Tongue (tissue), 1 donor: ENCODE measurements at regions not wholly inside any gene's neighbourhood (a gene's known extent, or its start where the extent isn't known, plus 50 kb on each side); places are given as distances from the start of the nearest gene placed in this dataset.
"Not testable (repeated sequence)": the region's sequence is repeated elsewhere in the genome, so short reads cannot be mapped to it uniquely, and the experiment has no call there.

Experiments used
- DNase-seq: peaks from one replicate; pipeline ENCODE4 v3.0.0-alpha.2; 2015

DNA sequence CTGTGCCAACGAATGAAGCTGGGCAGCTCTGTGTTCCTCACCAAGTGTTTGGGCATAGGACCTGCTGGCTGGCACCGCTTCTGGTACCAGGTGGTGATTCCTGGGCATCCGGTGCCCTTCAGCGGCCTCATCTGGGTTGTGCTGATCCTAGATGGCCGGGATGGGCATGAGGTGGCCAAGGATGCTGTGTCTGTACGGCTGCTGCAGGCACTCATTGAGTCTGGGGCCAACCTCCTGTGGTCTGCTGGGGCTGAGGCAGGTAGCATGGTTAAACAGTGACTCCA, 96.1 kb upstream of the PLEKHM1 start:
- not testable (repeated sequence) for DNase-seq

GRCh38 chr17:45592433-45592923, 102.0 kb upstream of the PLEKHM1 start:
- DNase-seq, result peak; percentile 84

DNA sequence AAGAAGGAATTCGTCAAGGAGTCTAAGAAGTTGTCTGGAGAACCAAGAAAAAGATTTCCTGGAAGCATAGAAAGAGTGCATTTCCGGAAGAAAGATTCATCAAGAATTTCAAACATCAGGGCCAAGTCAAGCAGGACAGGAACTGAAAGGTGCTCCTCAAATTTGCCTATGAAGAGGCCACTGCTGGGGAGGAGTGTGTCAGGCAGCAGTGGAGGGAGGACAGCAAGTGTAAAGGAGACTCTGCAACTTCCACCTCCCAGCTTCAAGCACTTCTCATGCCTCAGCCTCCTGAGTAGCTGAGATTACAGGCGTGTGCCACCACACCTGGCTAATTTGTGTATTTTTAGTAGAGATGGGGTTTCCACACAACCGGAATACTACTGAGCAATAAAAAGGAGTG, 105.8 kb upstream of the PLEKHM1 start:
- DNase-seq, result not testable (repeated sequence)

DNA sequence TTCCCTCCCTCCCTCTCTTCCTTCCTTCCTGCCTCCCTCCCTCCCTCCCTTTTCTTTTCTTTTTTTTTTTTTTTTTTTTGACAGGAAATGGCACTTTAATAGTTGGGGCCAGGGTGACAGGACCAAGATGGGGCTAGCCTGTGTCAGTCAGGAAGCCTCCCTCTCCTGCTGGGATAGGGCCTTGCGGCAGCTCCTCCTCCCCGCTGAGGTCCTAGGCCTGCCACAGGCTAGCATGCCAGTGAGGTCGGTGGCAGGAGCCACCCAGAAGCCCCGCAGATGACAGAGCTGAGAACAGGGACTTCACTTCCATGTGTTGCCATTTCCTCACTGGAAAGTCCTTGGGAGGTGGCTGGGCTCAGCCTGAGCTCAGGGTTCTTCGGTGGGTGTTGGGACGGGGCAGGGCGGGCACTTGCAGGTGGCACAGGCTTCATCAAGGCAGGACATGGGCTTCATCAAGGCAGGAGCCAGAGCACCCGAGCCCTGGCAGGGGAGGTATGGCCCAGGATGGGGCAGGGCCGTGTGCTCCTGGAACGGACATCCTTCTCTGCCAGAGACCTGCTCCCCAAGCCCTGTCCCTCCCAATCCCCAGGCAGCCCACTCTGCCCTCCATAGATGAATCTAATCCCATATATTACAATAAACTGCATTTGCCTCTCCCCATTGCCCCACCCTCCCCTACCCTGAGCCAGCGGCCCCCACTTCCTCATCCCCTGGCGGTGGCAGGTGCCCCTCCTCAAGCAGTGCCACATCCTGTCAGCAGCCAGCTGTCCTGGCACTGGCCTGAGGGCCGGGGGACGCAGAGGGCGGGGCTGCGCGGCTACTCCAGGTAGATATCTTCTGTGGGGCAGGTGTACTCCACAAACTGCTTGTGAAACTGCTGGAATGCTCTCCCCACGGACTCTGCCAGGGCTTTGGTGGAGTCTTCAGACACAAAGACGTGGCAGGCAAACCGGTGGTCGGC, 109.8 kb upstream of the PLEKHM1 start:
- not testable (repeated sequence) for DNase-seq

DNA sequence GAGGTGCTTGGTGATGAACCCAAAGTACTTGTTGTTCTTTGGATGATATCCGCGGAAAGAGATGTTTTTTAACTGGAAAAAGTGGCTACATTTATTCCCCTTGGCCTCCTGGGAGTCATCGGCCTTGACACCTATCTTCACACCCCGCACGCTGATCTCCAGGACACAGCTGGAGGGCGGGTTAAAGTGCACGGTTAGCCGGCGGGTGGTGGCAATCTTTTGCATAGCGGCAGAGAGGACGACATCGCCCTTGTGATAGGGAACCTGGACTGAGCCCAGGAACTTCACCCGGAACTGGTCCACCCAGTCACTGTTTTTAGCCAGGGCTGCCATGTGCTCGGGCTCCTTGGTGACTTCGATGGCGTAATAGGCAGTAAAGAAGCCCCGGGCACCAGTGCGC, 110.5 kb upstream of the PLEKHM1 start:
- not testable (repeated sequence) for DNase-seq

DNA sequence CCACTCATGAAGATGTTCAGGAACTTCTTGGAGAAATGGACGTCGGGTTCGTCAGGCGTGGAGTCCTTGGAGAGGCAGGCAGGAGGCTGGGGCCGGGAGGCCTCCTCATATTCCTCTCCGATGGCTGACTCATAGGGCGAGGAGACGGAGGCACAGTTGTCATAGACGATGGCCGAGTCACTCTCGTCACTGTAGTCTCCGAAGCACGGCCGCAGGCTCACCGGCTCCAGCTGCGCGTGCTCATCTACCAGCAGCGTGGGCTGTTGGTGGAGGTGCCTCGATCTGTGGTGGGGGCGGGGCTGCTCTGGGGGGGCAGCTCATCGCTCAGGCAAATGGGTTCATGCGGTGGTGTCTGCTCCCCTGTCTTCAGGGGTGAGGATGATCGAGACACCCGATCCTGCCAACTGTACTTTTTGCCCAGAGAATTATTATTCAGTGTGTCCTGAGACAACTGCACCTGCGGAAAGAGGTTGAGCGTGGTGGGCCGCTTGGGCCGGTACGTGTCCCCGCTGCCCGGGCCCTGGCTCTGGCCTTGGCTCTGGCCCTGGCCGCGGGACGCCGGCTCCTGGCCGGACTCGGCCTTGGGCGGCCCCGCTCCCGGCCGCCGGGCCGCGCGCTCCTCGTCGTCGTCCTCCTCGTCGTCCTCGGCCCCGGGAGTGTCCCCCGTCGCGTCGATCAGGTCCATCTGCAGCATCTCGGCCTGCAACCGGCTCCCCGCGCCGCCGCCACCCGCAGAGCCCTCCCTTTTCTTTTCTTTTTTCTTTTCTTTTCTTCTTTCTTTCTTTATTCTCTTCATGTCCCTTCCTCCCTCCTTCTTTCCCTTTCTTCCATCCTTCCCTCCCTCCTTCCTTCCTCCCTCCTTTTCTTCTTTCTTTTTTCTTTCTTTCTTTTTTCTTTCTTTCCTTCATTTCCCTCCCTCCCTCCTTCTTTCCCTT, 111.4 kb upstream of the PLEKHM1 start:
- DNase-seq, result not testable (repeated sequence)

DNA sequence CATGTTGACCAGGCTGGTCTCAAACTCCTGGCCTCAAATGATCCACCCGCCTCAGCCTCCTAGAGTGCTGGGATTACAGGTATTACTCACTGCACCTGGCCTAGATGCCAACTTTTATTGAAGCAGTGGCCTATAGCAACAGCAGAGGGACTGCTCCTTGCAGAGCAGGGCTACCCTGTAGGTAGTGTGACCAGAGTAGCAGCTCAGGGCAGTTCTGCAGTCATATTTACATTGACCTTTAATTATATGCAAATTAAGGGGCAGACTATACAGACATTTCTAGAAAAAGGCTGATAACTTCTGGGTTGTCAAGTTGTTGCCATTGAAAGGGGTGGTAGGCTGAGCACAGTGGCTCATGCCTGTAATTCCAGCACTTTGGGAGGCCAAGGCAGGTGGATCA, 115.2 kb upstream of the PLEKHM1 start:
- not testable (repeated sequence) for DNase-seq

GRCh38 chr17:45619984-45620405, 129.5 kb upstream of the PLEKHM1 start:
- DNase-seq, result peak; percentile 74

DNA sequence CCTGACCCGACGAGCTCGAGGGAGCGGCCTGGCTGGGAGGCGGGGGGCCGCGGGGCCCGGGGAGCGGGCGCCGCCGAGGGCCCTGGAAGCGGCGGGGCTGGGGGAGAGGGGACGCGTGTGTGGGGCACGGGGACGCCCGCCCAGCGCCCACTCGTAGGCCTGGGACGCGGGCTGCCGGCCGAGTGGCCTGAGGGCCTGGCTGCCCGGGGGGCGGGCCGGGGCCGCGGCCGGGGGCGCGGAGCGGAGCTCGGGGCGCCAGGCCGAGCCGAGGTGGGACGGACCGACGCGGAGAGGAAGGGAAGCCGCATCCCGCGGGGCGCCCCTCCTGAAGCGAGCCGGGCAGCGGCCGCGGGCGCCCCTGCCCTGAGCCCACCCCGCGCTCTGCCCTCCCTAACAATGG, 129.9 kb upstream of the PLEKHM1 start:
- DNase-seq, result not testable (repeated sequence)

GRCh38 chr17:45621087-45621486, 130.6 kb upstream of the PLEKHM1 start:
- DNase-seq, result not testable (repeated sequence)

DNA sequence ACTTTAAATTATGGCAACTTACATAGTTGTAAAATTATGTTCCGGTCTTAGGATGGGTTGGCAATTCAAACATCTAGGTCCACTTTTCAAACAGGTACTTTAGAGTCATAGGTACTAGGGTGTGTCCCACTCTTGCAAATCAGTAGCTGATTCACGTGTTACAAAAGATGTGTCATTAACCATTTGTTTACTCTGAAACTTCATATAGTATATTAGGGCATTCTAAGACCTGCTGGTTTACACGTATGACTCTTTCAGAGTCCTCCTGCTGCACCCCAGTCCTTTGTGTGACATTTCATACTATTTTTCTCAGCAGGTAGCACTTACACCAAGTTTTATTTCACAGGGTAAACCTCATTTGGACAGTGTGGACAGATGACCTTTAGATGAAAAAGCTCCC, 131.8 kb upstream of the PLEKHM1 start:
- not testable (repeated sequence) for DNase-seq

- DNase-seq, result no peak
Measured at GRCh38 chr17:45628019-45628418, 137.5 kb upstream of the PLEKHM1 start.

GRCh38 chr17:45631941-45632340, 141.4 kb upstream of the PLEKHM1 start:
- DNase-seq, result no peak

DNA sequence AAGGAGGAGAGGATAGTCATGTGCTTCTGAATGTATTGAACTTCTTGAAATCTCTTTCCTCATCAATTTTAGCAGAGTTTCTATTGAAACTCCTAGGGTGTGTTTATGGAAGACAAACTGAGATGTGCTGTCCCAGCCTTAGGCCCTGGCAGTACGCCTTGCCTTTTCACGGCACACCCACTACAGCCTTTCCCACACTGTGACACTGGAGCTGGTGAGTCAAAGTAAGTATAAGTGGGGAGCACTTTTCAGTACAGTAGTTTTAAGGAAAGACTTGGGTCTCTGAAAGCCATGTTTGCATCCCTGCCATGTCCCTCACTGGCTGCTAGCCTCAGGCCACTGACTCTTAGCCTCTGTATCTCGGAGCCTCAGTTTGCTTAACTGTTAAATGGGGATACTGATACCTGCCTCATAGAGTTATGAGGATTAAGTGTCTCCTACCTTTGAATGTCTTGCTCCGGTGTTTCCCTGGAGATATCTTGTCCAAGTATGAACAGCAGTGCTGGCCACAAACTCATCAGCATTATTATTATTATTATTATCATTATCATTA, 144.7 kb upstream of the CRHR1 start:
- DNase-seq, result no peak

DNA sequence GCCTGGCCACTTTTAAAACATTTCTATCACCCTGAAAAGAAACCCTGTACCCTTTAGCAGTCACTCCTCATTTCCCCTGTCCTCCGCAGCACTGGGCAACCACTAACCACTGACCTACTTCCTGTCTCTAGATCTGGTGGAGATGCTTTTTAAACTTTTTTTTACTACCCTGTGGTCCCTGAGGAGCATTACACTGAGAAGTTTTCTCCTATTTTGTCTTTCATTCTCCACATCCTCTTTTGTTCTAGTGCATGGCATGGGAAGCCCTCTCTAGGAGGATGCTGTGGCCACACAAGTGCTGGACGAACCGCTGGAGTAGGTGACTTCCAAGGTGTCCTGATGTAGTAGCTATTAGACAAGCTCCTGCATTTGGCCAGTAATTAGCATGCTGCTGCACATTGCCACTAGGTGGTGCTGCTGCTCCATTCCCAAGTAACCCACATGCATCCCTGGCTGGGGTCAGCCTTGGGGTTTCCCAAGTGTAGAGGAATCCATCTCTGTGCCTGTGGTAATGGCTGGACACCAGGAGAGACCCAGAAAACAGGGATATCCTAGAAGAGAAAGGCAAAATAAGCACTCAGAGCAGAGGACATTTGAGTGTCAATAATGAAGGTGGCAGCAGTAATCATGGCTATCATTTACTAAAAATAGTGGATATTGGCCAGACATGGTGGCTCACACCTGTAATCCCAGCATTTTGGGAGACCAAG, 143.8 kb upstream of the CRHR1 start:
- DNase-seq, result peak; percentile 85

DNA sequence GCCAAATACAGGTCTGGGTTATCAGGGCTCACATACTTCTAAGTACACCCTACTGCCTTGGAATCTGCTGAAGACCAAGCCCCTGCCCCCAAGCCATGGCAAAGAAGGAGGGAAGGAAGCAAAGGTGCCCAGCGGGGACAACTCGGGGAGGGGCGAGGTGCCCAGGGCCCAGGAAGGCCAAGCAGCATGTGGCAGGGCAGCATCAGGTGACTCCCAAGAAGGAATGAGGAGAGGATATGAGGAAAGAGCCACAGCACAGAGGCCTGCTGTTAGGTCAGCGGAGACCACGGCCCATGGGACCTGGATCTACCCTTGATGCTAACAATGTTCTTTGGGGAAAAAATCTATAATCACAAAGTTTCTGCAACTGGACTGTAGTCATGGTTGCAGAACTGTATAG, 142.6 kb upstream of the CRHR1 start:
- no peak for DNase-seq

DNA sequence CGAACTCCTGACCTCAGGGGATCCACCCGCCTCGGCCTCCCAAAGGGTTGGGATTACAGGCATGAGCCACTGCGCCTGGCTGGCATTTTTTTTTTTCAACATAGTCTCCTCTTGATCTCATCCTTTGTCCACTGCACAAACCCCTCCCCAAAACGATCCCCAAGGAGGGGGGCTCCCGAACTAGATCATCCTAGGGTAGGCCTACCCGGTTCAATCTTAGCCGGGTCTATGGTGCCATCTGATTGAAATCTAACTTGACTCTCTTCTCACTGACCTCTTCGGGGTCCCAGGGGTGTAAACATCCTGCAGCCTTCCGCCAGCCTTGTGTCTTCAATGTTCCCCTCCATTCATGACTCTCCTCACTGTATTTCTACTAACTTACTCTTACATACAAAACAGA, 140.5 kb upstream of the CRHR1 start:
- DNase-seq, result no peak

DNA sequence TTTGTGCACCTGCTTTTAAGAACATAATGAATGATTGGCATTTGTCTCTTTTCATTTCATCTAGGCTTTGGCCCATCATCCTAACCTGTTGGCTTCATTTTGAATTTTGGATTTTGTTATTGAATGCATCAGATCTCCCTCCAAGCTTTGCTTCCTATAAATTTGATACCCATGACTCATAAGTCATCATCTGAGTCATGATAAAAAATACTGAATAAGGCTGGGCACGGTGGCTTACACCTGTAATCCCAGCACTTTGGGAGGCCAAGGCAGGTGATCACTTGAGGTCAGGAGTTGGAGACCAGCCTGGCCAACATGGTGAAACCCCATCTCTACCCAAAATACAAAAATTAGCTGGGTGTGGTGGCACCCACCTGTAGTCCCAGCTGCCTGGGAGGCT, 139.5 kb upstream of the CRHR1 start:
- DNase-seq, result not testable (repeated sequence)

DNA sequence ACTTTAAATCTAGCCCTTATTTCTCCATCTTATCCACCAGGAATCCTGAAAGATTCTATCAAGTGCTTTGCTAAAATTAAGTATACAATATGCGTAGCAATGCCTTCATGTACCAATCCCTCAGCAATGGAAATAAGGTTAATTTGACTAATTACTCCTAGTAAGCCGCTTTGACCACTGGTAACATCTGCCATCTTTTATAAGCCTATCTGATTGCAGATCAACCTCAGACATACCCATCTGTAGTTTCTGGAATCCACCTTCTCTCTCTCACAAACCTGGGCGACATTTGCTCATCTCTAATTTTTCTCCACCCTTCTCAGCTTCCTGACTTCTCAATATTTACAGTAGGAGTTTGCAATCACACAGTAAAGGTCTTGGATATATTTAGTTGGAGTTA, 138.8 kb upstream of the CRHR1 start:
- no peak for DNase-seq

DNA sequence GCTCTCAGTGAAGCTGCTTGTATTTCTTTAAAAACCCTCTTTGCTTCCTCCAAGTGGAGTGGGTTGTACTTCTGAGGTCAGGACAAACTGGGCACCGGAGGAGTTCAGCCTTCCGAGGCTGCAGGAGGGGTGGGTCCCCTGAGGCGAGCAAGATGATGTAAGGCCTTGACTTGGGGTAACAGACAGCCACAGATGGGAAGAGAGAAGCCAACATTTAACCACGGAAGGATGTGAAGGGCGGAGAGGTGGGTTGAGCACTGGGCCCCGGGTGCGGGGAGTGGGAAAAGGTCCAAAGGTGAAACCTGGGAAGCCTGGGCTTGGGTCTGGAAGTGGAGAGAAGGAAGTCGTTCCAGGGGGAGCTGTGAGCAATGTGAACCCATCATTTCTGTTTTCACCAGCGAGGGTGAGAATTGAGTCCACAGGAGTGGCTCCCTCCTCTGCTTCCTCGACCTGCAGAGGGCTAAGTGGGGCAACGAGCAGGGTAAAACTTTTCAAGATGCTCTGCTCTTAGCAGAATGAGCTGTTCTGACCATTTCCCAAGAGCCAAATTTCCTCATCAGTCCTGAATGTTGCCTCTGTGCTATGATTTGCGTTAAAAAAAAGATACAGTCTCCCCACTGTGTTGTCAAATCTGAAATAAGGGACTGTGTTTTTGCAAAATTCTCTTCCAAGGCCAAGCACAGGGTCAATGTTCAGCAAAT, 137.7 kb upstream of the CRHR1 start:
- peak; percentile 16 for DNase-seq

DNA sequence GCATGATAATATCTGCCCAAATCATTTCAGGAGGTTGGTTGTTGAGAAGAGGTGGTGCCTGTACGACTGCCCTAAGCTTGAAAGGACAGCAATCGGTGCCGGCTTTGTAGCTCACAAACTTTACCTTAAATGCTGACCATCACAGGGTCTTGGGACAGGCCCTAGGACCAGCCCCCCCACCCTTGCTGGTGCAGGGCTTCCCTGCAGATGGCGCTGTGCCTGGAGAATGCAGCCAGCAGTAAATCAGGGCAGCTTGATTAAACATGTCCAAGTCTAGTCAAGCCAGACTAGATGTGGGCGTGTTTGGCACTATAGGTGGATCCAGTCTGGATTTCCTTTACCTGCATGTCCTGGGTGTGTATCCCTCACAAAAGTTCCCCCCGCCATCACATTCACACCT, 135.5 kb upstream of the CRHR1 start:
- no peak for DNase-seq
